ENCODE measurements at regions not wholly inside any gene's neighbourhood (a gene's known extent, or its start where the extent isn't known, plus 50 kb on each side); places are given as distances from the start of the nearest gene placed in this dataset.

GRCh38 chr12:13293096-13293495, 96.6 kb downstream of the EMP1 start:
- no peak for DNase-seq (ENCODE audit: low read depth)
- TF ChIP-seq CTCF (IDR thresholded peaks at IDR 0.05; ENCODE audit: insufficient read depth, low read depth, low read length): no peak
- no peak overlapping the region for H3K4me3 ChIP-seq (ENCODE audit: low read depth, low read length)

DNA sequence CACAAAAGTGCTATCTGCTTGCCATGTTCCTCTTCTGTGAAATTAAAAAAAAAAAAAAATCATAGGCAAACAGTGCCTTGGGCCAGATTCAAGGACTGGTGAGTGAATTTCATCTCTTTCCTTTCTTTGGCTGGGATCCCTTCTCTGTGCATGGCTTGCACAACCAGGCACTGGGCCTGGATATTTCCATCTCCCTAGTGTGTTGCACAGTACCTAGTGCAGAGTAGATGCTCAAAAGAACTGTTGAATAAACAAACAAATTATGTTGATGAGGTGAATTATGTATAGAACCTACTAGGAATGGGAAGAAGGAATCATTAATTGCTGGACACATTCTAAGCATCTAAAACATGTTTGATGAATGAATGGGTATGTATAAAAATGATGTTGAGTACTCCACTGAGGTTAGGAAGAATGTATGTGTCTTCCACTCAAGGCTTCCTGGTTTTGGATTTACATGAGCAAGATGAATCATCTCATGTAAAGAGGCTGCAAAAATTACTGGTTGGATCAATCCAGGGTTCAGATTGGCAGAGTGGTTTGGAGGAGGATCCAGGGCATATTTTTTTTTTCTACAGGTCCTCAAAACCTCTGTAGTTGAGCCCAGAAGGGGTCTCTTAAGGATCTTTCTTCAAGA, 93.2 kb downstream of the EMP1 start:
- no peak for TF ChIP-seq CTCF (IDR thresholded peaks at IDR 0.05; ENCODE audit: insufficient read depth, low read depth, low read length)
- no peak for DNase-seq (ENCODE audit: low read depth)
- H3K4me3 ChIP-seq (ENCODE audit: low read depth, low read length): no peak overlapping the region

DNA sequence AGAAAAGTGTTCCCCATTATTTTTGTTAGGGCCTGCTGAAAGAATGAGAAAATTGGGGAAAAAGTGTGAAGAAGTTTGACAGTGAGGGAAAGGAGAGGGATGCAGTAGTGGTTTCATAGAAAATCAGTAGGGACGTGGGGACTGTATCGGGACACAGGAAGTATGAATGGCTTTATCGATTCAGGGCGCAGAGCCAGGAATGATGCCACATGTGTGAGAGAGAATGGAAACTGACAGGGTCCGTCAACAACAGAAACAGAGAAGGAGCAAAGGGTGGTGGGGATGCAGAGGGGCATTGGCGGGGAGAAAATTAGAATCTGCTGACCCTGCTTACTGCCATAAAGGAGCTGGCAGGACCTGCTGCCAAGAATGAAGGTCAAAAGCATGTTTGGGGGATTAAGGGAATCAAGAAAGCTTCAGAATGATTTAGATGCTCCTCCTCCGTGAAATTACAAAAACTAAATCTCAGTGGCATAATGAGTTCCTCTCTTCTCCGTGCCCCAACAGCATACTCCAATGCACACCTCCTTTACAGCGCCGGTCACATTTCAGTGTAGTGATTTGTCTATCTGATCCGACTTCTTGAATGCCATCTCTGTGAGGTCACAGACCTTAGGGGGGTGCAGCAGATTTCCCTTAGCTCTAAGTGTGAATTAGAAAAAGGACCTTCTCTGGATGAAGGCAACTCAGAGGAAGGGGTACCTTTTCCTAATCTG, 92.6 kb downstream of the EMP1 start:
- DNase-seq (ENCODE audit: low read depth): no peak
- TF ChIP-seq CTCF (IDR thresholded peaks at IDR 0.05; ENCODE audit: insufficient read depth, low read depth, low read length): no peak

DNA sequence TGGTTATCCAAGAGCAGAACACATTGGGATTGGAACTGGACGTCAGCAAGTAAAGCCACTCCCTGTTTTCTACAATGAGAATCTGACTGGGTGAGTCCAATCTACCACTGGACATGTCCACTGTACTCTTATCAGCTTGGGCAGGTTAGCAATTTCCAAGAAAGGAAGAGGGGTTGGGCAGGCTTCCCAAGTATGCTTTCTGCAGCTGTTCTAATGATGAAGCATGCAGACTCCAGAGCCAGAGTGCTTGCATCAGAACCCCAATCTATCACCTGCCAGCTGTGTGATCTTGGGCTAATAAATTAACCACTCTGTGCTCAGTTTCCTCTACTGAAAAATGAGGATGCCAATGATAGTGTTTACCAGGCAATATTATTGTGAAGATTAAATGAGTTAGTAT, 92.0 kb downstream of the EMP1 start:
- H3K4me3 ChIP-seq (ENCODE audit: low read depth, low read length): no peak overlapping the region
- DNase-seq (ENCODE audit: low read depth): no peak
- TF ChIP-seq CTCF (IDR thresholded peaks at IDR 0.05; ENCODE audit: insufficient read depth, low read depth, low read length): no peak

More for the DNA sequence above, 92.6 kb downstream of the EMP1 start:
- H3K4me3 ChIP-seq (ENCODE audit: low read depth, low read length): no peak overlapping the region

GRCh38 chr12:13283867-13284266, 87.3 kb downstream of the EMP1 start:
- TF ChIP-seq CTCF (IDR thresholded peaks at IDR 0.05; ENCODE audit: insufficient read depth, low read depth, low read length): no peak
- no peak overlapping the region for H3K4me3 ChIP-seq (ENCODE audit: low read depth, low read length)
- no peak for DNase-seq (ENCODE audit: low read depth)

- no peak overlapping the region for H3K4me3 ChIP-seq (ENCODE audit: low read depth, low read length)
- TF ChIP-seq CTCF (IDR thresholded peaks at IDR 0.05; ENCODE audit: insufficient read depth, low read depth, low read length): no peak
- DNase-seq (ENCODE audit: low read depth): no peak
These were observed 86.3 kb downstream of the EMP1 start for GRCh38 chr12:13282861-13283260.
